COLO668 (cell line): ENCODE measurements at regions not wholly inside any gene's neighbourhood (a gene's known extent, or its start where the extent isn't known, plus 50 kb on each side); places are given as distances from the start of the nearest gene placed in this dataset.
A peak's percentile ranks its signal among the peaks of the same experiment; 100 is the strongest.

Experiments used
- DNase-seq: peaks from one replicate; lab custom pipeline; 2025; ENCODE audit not compliant: unreplicated experiment; lab: John Stamatoyannopoulos, UW

DNA sequence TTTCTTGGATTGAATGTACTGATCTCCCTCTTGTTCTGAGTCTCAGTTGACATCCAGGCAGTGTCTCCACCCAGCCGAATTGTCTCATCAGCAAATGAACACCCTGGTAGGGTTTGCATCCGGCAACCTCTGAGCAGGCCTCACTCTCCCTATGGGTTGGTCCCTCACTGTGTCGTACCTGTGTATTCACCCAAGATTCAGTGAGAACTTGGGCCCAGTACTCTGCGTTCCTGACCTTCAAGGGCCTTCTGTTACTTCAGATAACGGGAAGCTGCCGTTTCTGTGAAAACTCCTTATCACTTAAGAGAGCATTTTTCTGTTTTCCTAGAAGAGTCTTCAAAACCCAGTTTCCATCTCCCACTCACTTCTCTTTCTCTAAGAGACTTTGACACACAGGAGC lies 915.6 kb downstream of the TBC1D22A start:
- no peak for DNase-seq

DNA sequence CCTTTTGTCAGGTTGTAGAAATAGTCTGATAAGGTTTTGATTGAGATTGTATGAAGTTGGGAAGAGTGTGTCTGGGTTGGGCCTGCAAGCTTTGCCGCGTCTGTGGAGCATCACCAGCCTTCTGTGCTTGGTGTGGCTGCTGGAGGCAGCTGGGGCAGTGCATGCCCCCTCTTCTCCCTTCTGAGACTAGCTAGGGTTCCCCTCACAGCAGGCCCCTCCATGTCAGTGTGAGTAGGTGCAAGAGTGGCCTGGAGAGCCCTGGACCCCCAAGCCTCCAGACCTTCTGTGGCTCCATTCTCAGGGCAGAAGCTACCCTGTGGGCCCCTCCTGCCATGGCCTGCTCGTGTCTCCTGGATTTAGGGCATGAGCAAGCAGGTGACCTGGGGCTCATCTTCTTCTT lies 914.2 kb downstream of the TBC1D22A start:
- no peak for DNase-seq

DNA sequence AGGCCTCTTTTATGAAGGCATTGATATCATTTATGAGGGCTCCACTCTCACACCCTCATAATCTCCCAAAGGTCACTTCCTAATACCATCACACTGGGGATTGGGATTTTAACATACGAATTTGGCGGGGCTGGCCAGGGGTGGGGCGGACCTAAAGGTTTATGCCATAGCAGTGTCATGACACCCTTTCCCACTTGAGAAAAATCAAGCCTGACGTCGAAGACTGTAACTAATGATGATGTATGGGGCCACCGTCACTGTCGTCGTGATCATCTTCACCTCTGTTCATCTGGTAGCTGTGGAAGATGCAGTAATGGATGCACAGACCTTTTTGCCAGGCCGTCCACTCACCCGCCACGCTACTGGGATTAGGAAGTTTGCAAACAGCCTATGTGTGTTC lies 912.1 kb downstream of the TBC1D22A start:
- DNase-seq = no peak

GRCh38 chr22:47673557-47673956 lies 911.1 kb downstream of the TBC1D22A start:
- no peak for DNase-seq

DNA sequence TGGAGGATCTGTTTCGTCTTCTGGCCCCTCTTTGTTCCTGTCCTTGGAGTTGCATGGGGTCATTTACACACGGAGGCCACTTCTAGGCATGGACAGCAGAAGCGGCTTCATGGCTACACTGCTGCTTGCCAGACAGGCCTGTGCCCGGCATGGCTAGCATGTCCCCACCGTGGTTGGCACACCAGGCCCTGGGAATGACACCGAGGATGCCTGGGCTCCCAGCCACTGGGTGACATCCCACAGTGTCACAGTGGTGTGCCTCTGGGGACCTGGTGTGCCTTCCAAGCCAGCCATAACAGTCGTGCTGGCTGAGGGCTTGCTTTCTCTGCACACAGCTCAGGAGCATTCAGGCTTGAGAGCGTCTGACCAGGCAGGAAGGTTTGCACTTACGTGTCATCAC lies 910.1 kb downstream of the TBC1D22A start:
- DNase-seq = no peak

DNA sequence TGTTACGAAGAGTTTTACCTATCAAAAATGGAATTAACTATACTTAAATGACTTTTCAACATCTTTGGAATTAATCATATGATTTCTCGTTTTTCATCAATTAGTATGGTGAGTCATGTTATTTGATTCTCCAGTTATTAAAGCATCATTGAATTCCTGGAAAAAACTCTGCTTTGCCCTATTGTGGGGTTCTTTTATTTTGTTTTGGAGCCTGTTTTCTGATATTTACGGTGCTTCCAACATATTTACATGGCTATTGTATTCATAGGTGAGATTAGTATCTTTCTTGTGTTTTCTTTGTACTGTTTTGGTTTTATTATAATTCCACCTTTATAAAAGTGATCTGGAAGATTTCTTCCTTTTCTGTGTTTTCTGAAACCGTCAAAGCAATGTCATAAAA lies 902.7 kb downstream of the TBC1D22A start:
- no peak for DNase-seq

GRCh38 chr22:47663615-47664605 lies 901.5 kb downstream of the TBC1D22A start:
- DNase-seq = no peak

DNA sequence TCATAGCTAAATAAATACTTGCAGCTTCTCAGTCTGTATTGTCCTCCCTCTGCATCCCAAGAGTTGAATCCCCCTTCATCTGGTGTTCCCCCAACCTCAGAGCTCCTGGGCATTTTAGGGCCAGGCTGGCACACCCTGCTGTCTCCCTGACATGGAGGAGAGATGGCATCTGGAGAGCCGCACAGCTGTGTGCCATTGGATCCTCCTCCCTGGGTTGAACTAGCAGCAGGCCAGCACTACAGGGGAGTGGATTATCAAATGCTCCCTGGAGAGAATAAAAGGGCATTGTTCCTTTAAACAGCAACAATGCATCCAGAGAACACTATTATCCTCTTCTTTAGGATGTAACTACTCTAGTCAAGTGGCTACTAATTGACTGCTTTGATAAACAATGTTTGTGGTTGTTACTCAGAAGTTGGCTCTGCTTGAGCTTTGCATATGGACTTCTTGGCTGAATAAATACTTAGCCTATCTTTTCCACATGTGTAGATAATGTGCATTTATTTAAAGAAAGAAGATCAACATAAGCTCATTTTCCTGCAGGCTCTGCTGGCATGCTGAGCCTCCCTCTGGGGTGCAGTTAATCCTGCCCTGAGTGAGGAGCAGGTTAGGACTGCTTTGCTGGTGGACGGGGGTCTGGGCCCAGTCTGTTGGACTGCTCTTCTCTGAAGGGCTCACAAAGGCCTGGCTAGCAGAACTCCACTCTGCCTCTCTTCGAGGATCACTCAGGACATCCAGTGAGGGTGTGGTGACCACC lies 897.2 kb downstream of the TBC1D22A start:
- peak; percentile 11 for DNase-seq

- no peak for DNase-seq
Measured at GRCh38 chr22:47658182-47658581, 895.7 kb downstream of the TBC1D22A start.

DNA sequence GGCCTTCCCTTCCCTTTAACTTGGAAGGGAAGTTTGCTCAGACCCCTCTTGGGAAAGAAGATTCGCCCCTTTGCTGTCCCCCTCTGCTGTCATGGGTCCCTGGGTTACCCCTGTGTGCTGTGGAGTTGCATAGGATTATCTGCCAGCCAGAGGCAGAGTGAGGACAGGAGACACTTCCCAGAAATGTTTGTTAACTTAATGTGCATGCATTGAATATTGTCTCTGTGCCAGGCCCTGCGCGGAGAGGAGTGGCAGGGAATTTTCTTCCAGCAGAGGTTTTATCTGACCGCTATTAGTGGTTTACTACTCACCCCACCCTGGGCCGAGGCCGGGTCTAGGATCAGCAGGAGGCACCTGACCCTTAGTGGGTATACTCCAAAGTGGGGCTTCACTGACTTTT lies 894.8 kb downstream of the TBC1D22A start:
- no peak for DNase-seq

GRCh38 chr22:47656806-47657205 lies 894.4 kb downstream of the TBC1D22A start:
- DNase-seq = no peak

- no peak for DNase-seq
Measured at GRCh38 chr22:47655930-47656329, 893.5 kb downstream of the TBC1D22A start.

DNA sequence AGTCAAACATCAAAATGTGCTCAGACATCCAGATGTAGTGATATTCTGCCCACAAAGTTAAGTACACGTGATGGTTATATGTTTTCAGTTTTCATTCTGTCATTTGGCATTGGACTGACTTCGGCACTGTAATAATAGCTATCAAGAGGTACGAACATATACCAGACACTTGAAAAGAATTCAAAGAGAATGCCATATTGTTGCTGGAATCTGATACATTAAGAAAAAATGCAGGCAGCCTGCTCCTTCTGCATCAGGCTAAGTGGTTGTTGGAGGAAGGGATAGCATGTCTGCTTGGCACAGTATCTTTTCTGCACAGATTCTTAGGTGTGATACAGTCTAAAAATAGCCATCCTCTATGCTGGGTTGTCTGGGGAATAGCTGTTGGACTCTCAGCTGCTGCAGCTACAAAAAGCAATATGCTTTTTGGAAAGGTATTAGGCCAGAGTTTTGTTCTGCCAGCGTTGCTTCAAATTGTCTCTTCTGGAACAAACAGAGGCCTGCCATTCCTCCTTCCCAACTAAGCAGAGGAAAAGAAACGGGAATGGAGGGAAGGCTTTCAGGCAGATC lies 892.6 kb downstream of the TBC1D22A start:
- DNase-seq = no peak

- DNase-seq = no peak
Measured at GRCh38 chr22:47653921-47654320, 891.5 kb downstream of the TBC1D22A start.

GRCh38 chr22:47651216-47651987 lies 889.0 kb downstream of the TBC1D22A start:
- no peak for DNase-seq

DNA sequence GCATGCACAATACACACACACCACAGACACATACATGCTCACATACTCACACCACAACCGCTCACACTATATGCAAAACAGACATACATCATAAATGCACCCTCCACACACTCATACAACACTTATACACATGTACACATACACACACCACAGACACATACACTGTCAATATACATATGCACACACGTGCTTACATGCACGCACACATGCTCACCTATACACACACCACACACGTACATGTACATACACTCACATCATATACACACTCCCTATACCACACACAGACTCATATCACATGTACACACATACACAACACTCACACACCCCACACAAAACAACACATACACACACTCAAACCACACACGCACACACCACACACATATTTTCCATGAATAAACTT lies 885.3 kb downstream of the TBC1D22A start:
- no peak for DNase-seq

DNA sequence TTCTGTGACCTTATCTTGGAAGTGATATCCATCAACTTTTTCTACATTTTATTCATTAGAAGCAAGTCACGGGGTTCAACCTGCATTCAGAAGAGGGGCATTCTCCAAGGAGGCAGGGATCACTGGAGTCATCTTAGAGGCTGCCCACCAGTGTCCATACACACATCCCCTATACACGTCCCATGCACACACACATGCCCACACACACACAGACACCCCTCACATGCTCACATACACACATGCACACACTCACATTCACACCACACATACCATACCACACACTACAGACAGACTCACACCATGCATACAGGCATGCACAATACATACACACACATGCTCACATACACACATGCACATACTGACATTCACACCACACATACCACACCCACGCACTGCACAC lies 884.7 kb downstream of the TBC1D22A start:
- no peak for DNase-seq

DNA sequence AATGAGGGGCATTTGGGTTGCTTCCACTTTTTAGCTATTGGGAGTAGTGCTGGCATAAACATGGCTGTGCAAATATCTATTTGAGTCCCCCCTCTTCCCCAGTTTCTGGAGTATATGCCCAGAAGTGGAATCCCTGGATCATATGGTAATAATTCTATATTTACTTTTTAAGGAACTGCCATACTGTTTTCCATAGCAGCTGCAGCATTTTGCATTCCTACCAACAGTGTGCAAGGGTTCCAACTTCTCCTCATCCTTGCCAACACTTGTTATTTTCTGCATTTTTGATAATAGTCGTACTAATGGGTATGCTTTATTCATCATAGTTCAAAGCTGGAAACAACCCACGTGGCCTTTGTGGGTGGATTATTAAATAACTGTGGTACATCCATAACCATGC lies 883.5 kb downstream of the TBC1D22A start:
- DNase-seq = no peak

DNA sequence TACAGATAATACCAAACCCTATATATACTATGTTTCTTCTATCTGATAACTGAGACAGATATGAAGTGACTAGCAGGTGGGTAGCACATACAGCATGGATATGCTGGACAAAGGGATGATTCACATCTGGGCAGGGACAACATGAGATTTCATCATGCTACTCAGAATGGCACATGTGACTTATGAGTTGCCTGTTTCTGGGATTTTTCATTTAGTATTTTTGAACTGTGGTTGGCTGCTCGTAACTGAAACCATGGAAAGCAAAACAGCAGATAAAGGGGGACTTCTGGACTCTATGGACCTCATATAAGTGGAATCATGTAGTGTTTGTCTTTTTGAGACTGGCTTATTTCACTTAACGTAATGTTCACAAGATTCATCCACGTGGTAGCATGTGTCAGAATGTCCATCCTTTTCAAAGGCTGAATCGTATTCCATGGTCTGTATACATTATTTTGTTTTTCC lies 883.0 kb downstream of the TBC1D22A start:
- no peak for DNase-seq

DNA sequence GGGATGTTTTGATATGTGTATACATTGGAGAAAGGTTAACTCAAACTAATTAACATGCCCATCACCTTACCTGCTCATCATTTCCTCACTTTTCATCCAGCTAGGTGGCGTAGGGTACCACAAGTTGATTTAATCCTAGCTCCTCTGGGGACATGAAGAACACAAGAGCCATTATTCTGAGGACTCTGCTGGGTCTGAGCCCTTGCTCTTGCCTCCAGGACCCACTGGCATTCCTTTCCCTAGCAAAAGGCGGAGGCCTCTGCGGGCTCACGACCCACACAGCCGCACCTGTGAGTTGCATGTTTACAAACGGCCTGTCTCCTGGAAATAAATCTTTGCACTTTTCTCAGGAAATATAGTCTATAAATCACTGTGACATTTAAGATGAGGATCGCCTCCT lies 871.9 kb downstream of the TBC1D22A start:
- no peak for DNase-seq

- DNase-seq = no peak
Measured at GRCh38 chr22:47633111-47633510, 870.7 kb downstream of the TBC1D22A start.
